Ascending aorta (tissue), 2 donors: ENCODE measurements at regions not wholly inside any gene's neighbourhood (a gene's known extent, or its start where the extent isn't known, plus 50 kb on each side); places are given as distances from the start of the nearest gene placed in this dataset.
"Not testable (repeated sequence)": the region's sequence is repeated elsewhere in the genome, so short reads cannot be mapped to it uniquely, and the experiment has no call there.

Experiments used
- DNase-seq, 2 donors: peaks; one replicate each; pipeline ENCODE4 v3.0.0-alpha.2; 2019; ENCODE audit warnings: low spot score in 2 of 2
- H3K27ac ChIP-seq, 2 donors: fragments of 200-600 bp; sonication (generic); one replicate each; pipeline ENCODE4 v1.5.1; 2016 to 2017; ENCODE audit warnings: mild to moderate bottlenecking in 1 of 2
- H3K27me3 ChIP-seq: fragments of 200-600 bp; sonication (generic); one replicate; pipeline ENCODE4 v1.5.1; 2017
- H3K36me3 ChIP-seq, 2 donors: fragments of 200-600 bp; sonication (generic); one replicate each; pipeline ENCODE4 v1.5.1; 2016
- H3K4me1 ChIP-seq, 2 donors: fragments of 200-600 bp; sonication (generic); one replicate each; pipeline ENCODE4 v1.5.1; 2016 to 2017; ENCODE audit warnings: mild to moderate bottlenecking in 1 of 2
- H3K4me3 ChIP-seq, 2 donors: fragments of 200-600 bp; sonication (generic); one replicate each; pipeline ENCODE4 v1.5.1; 2016 to 2017; ENCODE audit warnings: mild to moderate bottlenecking in 1 of 2
- H3K9me3 ChIP-seq, 2 donors: fragments of 200-600 bp; sonication (generic); one replicate each; pipeline ENCODE4 v1.5.1; 2016
- CTCF ChIP-seq, 3 experiments: fragments of 200-600 bp in 2 of 3; fragments of 450-650 bp in 1 of 3; sonication (generic) in 2 of 3; IDR thresholded peaks; one replicate each; pipeline ENCODE4 v1.5.1; 2016 to 2019; ENCODE audit warnings: antibody characterized with exemption in 3 of 3, mild to moderate bottlenecking in 1 of 3, moderate library complexity in 1 of 3
- intact Hi-C: fragments of 100-400 bp; cut with DNase I; formaldehyde crosslinking; loops from one replicate; pipeline ENCODE4 v1.15.1; 2023

- intact Hi-C loops: loop anchor here (10.0 kb wide), 1 partner anchor 347 kb away; no protein-coding TSS in a partner anchor
- TF ChIP-seq CTCF (IDR thresholded peaks at IDR 0.05): no peak
- Histone ChIP-seq H3K9me3 (no peaks in the 10 kb centered on the region), H3K4me1 (peaks cover 9 to 33% of the 10 kb centered on the region in 2 donors), H3K36me3 (peaks cover 0 to 22% of the 10 kb centered on the region in 2 donors), H3K4me3 (no peak overlapping the region), H3K27ac (no peak overlapping the region), H3K27me3 (no peaks in the 10 kb centered on the region)
- DNase-seq: no peak
Observed at GRCh38 chr7:131077735-131078134, 249.9 kb upstream of the MKLN1 start.

GRCh38 chr7:131080754-131081153 is 246.9 kb upstream of the MKLN1 start:
- H3K4me3 ChIP-seq: no peak overlapping the region
- peaks cover 0 to 16% of the 10 kb centered on the region in 2 donors for H3K36me3 ChIP-seq
- intact Hi-C loops: no loop called here
- H3K4me1 ChIP-seq: peaks cover 7 to 22% of the 10 kb centered on the region in 2 donors
- no peak for TF ChIP-seq CTCF (IDR thresholded peaks at IDR 0.05)
- no peaks in the 10 kb centered on the region for H3K9me3 ChIP-seq
- no peak overlapping the region for H3K27ac ChIP-seq
- DNase-seq: no peak
- H3K27me3 ChIP-seq: no peaks in the 10 kb centered on the region

GRCh38 chr7:131081308-131081707 is 246.4 kb upstream of the MKLN1 start:
- TF ChIP-seq CTCF (IDR thresholded peaks at IDR 0.05): no peak
- intact Hi-C loops: no loop called here
- Histone ChIP-seq H3K36me3 (peaks cover 0 to 16% of the 10 kb centered on the region in 2 donors), H3K4me1 (peaks cover 5 to 18% of the 10 kb centered on the region in 2 donors), H3K9me3 (no peaks in the 10 kb centered on the region), H3K27ac (no peak overlapping the region), H3K27me3 (no peaks in the 10 kb centered on the region), H3K4me3 (no peak overlapping the region)
- DNase-seq: no peak

GRCh38 chr7:131083781-131084180 is 243.9 kb upstream of the MKLN1 start:
- H3K4me3 ChIP-seq: no peak overlapping the region
- H3K4me1 ChIP-seq: peaks cover 0 to 18% of the 10 kb centered on the region in 2 donors
- no peak for TF ChIP-seq CTCF (IDR thresholded peaks at IDR 0.05)
- DNase-seq: no peak
- no peaks in the 10 kb centered on the region for H3K27me3 ChIP-seq
- no peak overlapping the region for H3K27ac ChIP-seq
- intact Hi-C loops: no loop called here
- peaks cover 0 to 16% of the 10 kb centered on the region in 2 donors for H3K36me3 ChIP-seq
- H3K9me3 ChIP-seq: no peaks in the 10 kb centered on the region

GRCh38 chr7:131084336-131084735 is 243.3 kb upstream of the MKLN1 start:
- H3K27ac ChIP-seq, H3K9me3 ChIP-seq, H3K4me3 ChIP-seq, DNase-seq, H3K27me3 ChIP-seq, intact Hi-C loops: not testable (repeated sequence)
- peaks cover 0 to 16% of the 10 kb centered on the region in 2 donors for H3K36me3 ChIP-seq
- peaks cover 0 to 20% of the 10 kb centered on the region in 2 donors for H3K4me1 ChIP-seq

- Histone ChIP-seq H3K36me3 (peaks cover 4 to 5% of the 10 kb centered on the region in 2 donors), H3K27ac (no peak overlapping the region), H3K9me3 (no peaks in the 10 kb centered on the region), H3K27me3 (no peaks in the 10 kb centered on the region), H3K4me3 (peak overlapping the region in 1 of 2 donors; percentile 11), H3K4me1 (peaks cover 0 to 21% of the 10 kb centered on the region in 2 donors)
- no peak for TF ChIP-seq CTCF (IDR thresholded peaks at IDR 0.05)
- intact Hi-C loops: no loop called here
- no peak for DNase-seq
Observed at GRCh38 chr7:131087756-131088658, 239.7 kb upstream of the MKLN1 start.
